ENCODE measurements at regions not wholly inside any gene's neighbourhood (a gene's known extent, or its start where the extent isn't known, plus 50 kb on each side); places are given as distances from the start of the nearest gene placed in this dataset.

DNA sequence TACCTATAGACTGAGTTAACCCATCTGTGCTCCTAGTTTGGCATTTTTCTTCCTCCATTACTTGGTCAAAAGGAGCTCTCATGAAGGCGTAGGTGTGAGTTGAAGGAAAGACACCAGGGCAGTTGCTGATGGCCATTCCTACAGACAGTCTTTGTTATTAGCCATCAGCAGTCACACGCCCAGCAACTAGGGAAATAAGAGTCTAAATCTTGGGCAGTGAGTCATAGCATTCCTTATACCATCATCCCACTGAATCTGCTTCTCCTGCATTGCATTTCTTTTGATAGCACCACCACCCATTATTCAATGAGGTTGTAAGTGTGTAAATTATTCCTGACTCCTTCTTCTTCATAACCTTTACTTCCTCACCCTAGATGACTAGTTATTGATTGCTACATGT, 150.9 kb upstream of the IGF1 start:
- no peak for TF ChIP-seq CTCF (conservative IDR thresholded peaks at IDR 0.05 in 1 of 2, IDR thresholded peaks at IDR 0.05 in 1 of 2; ENCODE audit: extremely low read depth in 1 of 2, insufficient read depth in 1 of 2, low read depth in 1 of 2, low read length in 2 of 2)
- no peak for TF ChIP-seq EZH2 (IDR thresholded peaks at IDR 0.05; ENCODE audit: borderline replicate concordance, low read length)

Measured in mammary epithelial cell (primary cell).